ENCODE measurements at regions not wholly inside any gene's neighbourhood (a gene's known extent, or its start where the extent isn't known, plus 50 kb on each side); places are given as distances from the start of the nearest gene placed in this dataset.

DNA sequence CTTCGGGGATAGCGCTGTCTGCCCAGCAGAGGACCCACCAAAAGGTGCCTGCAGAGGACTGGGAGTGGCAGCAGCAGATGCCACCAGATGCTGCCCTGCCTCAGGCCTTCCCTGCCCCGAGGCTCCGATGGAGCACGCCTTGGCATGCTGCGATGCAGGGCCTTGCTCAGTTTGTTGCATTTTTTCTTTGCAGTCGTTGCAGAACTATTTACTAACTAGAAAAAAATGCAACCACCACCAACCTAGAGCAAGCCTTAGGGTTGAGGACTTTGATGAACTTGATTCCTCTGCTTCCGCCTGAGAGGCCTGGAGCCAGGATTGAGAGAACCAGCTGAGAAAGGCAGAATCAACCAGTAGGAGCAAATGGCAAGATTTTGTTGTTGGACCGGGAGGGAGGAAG is 585.6 kb upstream of the MKI67 start:
- ChIA-PET POLR2A (no interaction called here), CTCF (no interaction called here)

DNA sequence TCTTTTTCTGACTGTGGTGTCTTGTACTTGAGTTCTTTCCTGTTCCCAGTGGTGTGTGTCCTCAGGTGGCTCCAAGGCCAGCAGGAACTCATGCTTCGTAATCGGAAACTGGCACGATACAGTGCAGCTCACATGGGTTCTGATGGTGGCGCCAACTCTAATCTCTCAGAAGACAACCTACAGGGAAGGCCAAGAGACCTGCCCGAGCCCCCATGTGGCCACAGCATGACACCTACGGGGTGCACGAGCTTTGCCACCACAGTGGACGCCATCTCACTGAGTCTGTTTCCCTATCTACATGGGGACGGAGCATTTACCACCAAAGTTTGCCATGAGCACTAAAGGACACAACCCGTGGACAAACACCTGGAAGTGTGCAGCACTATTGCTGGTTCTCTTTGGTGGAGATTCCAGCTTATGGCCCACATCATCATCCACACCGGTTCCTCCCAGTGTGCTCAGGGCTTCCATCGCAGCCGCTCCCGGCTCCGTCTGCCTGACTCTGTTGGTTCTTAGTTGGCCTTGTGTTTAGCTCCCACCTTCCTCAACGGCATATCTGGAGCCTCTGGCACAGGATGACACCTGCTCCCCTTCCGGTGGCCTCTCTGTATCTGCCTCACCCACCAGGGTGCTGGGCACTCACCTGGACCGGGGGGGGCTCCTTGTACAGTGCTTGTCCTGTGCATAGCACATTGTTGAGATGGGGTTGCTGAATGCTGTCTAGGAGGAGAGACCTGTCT is 586.6 kb upstream of the MKI67 start:
- ChIA-PET CTCF (no interaction called here), POLR2A (no interaction called here)

DNA sequence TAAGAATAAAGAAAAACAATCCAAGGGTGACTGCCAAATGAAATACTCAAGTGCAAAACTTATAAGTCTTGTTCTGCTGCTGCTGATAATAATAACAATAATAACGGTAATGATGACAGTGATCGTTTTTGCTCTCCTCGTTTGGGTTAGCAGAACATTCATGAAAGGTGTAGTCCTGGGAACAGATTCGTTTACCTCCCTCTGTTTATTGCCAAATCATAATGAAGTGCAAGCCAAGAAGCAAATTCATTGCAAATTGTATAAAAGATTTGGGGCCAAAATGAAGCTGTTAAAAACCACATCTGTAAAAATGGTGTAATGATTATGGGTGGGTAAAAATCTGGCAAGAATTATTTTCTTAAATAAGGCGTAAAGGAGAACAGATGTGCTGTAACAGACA is 587.2 kb upstream of the MKI67 start:
- POLR2A ChIA-PET, result no interaction called here
- CTCF ChIA-PET, result no interaction called here

- CTCF ChIA-PET, result no interaction called here
- POLR2A ChIA-PET, result no interaction called here
These were observed 587.8 kb upstream of the MKI67 start for GRCh38 chr10:128713874-128714570.

- CTCF ChIA-PET, result no interaction called here
- POLR2A ChIA-PET, result no interaction called here
These were observed 588.6 kb upstream of the MKI67 start for GRCh38 chr10:128714644-128715415.

DNA sequence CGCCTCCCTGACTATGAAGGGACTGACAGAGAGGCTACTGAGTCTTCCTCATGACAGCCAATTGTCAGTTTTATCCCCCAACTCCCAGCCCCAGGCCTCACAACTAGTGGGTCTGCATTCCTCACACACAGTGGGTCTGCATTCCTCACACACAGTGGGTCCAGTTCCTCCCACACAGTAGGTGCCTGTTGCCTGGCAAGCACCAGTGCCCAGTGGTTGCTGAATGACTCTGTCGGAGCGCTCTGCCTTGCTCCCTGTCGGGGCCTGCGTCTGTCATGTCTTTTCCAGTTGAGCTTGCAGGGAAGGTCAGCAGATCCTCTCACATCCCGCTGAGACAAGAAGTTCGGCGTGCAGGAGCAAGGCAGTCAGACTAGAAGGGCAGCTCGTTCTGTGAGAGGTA is 590.0 kb upstream of the MKI67 start:
- CTCF ChIA-PET, result no interaction called here
- POLR2A ChIA-PET, result no interaction called here

GRCh38 chr10:128721963-128722445 is 595.8 kb upstream of the MKI67 start:
- ChIA-PET CTCF (no interaction called here), POLR2A (no interaction called here)

DNA sequence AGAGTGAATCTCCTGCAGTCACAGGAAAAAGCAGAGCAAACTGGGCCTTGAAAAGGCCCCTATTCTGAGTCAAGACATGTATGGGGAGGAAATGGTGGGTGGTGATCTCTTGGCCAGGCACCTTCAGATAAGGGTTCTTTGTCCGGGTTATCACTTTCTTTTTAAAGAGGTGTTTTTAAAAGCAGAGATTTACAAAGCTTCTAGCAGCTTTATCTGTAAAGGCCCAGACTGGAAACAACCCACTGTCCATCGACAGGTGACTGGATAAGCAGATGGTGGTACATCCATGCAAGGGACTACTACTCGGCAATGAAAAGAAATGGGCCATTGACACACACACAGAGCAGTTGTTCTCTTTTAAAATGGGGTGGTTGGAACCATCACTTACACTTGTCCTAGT is 596.7 kb upstream of the MKI67 start:
- ChIA-PET POLR2A (no interaction called here), CTCF (no interaction called here)

- ChIA-PET POLR2A (no interaction called here), CTCF (no interaction called here)
These were observed 597.5 kb upstream of the MKI67 start for GRCh38 chr10:128723631-128724205.

DNA sequence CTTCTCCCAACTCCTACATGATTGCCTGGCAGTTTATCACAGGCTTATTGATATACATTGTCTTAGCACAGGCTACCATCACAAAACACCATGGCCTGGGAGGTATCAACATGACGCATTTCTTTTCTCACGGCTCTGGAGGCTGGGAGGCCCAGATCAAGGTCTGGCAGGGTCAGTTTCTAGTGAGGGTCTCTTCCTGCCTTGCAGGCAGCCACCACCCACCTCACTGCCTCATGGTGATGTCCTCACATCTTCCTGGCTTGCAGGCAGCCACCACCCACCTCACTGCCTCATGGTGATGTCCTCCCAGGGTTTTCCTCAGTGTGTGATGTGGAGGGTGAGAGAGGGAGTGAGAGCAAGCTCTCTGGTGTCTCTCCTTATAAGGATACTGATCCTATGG is 599.3 kb upstream of the MKI67 start:
- ChIA-PET CTCF (no interaction called here), POLR2A (no interaction called here)

GRCh38 chr10:128727114-128727513 is 600.9 kb upstream of the MKI67 start:
- ChIA-PET POLR2A (no interaction called here), CTCF (no interaction called here)

DNA sequence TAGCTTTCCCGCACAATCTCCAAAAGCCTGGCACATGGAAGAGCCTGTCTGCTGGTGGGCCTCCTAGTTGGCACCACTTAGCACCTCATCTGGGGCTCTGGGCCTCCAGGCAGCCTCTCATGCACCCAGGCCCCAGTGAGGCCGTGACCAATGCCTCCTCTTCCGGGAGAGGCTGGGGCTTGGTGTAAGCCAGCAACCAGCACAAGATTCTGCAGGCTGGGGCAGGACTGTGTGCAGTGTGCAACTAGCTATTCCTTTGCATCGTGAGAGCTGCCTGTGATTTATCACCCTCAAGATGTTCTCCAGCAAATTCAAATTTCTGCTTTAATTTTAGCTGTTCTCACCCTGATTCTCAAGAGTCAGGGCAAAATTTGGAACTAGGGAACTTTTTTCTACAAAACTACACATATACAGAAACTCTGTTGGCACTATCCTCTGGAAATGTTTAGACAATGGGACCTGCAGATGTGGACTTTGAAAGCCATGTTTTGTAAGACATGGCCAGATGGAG is 603.7 kb upstream of the MKI67 start:
- ChIA-PET CTCF (no interaction called here), POLR2A (no interaction called here)

GRCh38 chr10:128730922-128731321 is 604.7 kb upstream of the MKI67 start:
- ChIA-PET CTCF (no interaction called here), POLR2A (no interaction called here)

DNA sequence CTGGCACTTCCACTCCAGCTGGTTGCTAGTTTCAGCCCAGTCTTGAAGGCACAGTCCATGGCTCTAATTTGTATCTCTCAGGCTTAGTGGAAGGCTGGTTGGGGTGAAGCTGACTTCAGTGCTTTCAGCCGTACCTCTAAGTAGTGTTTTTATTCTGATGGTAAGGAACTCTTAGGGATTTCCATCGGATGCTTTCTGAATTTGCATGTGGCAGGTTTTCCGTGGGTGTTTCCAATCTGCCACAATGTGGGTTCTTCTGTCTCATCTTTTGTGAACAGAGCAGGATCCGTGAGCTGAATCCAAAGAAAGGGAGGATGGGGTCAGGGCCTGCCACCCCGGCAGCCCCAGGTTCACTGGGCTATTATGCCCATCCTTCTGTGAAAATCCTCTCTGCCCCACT is 607.9 kb upstream of the MKI67 start:
- CTCF ChIA-PET, result no interaction called here
- POLR2A ChIA-PET, result no interaction called here

DNA sequence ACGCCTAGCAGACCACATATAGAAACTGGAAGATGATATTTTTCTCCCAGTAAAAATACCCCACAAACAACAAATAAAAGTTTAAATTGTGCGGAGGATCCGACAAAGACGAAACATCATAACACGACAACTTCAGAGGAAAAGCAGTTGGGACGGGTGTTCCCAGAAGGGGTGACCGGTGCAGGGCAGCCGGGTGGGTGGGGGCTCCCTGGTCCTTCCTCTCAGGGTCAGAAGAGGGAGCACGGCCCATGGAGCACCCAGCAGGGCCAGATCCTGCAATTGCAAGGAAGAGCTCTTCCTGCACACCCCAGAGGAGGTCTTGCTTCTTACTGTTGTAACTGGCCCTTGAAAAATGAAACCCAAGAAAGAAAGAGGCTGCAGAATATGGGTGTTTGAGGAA is 608.5 kb upstream of the MKI67 start:
- CTCF ChIA-PET, result no interaction called here
- POLR2A ChIA-PET, result no interaction called here

DNA sequence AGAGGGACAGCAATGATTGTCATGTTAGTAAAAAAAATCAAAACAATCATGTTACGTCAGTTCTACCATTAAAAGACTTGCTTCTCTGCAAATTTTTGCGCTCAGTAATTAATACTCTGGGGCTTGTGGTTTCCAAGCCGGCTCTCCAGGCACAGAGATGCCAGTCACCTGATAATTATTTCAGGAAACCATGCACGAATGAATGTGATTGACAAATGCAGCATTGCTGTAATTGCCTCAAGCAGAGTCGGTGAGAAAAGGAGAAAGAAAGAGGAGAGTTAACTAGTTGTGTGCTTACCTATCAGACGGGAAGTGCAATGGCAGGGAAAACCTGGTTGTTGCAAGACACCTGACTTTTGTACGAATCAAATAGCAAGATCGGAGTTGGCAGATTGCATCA is 609.8 kb upstream of the MKI67 start:
- POLR2A ChIA-PET, result no interaction called here
- CTCF ChIA-PET, result no interaction called here

DNA sequence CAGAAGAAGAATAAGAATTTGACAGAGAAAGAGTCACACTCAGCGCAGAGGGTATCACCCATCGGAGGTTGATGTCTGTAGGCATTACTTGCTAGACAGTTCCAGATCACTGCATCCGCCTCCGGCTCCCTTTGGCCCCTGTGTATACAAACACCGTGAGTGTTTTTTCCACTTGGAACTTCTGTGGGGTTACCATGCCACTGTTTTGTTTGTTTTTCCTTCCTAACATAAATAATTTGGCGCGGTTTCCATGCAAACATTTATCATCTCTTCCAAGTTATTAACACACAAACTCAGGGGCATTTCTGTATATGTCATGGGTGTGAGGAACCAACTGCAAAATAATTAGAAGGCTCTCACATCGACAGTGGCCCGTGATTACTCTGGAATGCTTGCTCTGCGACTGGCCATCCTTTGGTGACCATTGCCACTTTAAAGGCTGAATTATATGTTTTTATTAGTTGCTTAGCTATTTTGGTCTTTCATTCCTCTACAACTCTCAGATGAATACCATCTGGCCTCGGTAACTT is 612.2 kb upstream of the MKI67 start:
- ChIA-PET POLR2A (no interaction called here), CTCF (no interaction called here)

DNA sequence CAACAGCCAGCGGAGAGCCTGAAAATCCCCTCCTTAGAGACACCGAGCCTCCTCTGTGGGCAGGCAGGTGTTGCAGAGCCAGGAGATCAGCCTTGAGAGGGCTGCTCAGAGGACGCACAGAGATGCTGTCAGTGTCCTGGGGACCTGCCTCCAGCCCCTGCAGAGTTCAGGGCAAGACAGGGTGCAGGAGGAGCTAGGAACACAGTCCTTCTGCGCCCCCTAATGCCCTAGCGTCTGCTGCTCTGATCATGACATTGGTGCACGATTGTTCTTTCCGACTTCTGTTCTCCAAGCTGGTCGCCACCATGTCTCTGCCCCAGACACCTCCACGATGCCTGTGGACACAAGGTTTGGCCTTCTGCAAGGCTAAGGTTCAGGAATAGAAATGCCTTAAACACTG is 613.7 kb upstream of the MKI67 start:
- POLR2A ChIA-PET, result no interaction called here

DNA sequence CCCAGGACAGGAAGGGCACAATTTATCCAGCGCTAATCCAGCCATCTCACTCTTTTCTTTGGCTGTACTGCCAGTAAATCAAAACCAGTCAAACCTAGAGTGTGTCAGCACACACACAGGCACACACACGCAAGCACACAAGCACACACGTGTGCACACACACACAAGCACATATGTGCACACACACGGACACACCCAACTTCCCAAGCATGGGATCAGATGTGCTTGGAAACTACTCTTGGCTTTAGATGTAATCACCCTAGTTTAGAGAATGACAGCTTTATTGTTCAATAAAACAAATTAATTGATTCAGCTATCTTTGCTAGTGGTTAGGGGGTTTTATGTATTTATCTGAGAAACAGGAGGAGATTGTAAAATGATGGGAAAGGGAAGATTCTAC is 615.0 kb upstream of the MKI67 start:
- ChIA-PET POLR2A (no interaction called here), CTCF (no interaction called here)

More for the DNA sequence above, 613.7 kb upstream of the MKI67 start:
- CTCF ChIA-PET, result no interaction called here

- CTCF ChIA-PET, result no interaction called here
- POLR2A ChIA-PET, result no interaction called here
These were observed 615.5 kb upstream of the MKI67 start for GRCh38 chr10:128741680-128742079.

DNA sequence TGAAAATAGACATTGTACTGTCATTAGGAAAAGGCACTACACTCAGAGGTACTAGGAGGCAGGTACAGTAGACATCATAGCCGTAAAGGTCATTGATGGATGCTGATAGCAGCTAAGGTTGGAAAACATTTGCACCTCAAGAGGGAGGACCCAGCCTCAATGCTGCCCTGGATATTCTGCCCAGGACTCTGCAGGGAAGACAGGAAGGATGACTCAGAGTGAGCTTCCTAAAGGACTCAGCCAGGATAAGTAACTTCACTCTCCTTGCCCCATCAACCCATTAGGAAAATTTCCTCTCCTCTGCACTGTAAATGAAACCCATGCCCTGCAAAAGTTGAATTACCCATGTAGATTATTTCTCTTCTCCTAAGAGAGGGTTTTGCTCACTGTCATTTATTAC is 617.9 kb upstream of the MKI67 start:
- CTCF ChIA-PET, result no interaction called here
- POLR2A ChIA-PET, result no interaction called here

All from activated CD8-positive, alpha-beta memory T cell treated with anti-CD3 and anti-CD28 coated beads for 36 hours (primary cell).